Nephron (organoid): ENCODE measurements at regions not wholly inside any gene's neighbourhood (a gene's known extent, or its start where the extent isn't known, plus 50 kb on each side); places are given as distances from the start of the nearest gene placed in this dataset.

Experiments
- H3K27ac Mint-ChIP-seq, 3 experiments: 2 replicates each; pipeline ENCODE4 v1.8.0; 2020; ENCODE audit warnings: mixed read lengths in 3 of 3, mild to moderate bottlenecking in 2 of 3, moderate library complexity in 1 of 3
- H3K27me3 Mint-ChIP-seq: 2 replicates; pipeline ENCODE4 v1.8.0; 2021; ENCODE audit warnings: low read depth, mild to moderate bottlenecking, moderate library complexity, mixed read lengths
- H3K36me3 Mint-ChIP-seq: 2 replicates; pipeline ENCODE4 v1.8.0; 2020; ENCODE audit warnings: low read depth, mixed read lengths
- H3K4me1 Mint-ChIP-seq: 2 replicates; pipeline ENCODE4 v1.8.0; 2020; ENCODE audit warnings: mixed read lengths
- H3K4me3 Mint-ChIP-seq, 3 experiments: 2 replicates each; pipeline ENCODE4 v1.8.0; 2020; ENCODE audit warnings: mild to moderate bottlenecking in 3 of 3, mixed read lengths in 3 of 3, moderate library complexity in 2 of 3
- H3K9me3 Mint-ChIP-seq: 2 replicates; pipeline ENCODE4 v1.8.0; 2020; ENCODE audit warnings: mixed read lengths
- TF ChIP-seq, protein P1 (sequence below), 3 experiments: fragments of 200-600 bp; sonication (generic); IDR thresholded peaks; one replicate each; pipeline ENCODE4 v1.5.0; 2021; ENCODE audit warnings: antibody characterized with exemption in 3 of 3; ENCODE audit not compliant: unreplicated experiment in 3 of 3

DNA sequence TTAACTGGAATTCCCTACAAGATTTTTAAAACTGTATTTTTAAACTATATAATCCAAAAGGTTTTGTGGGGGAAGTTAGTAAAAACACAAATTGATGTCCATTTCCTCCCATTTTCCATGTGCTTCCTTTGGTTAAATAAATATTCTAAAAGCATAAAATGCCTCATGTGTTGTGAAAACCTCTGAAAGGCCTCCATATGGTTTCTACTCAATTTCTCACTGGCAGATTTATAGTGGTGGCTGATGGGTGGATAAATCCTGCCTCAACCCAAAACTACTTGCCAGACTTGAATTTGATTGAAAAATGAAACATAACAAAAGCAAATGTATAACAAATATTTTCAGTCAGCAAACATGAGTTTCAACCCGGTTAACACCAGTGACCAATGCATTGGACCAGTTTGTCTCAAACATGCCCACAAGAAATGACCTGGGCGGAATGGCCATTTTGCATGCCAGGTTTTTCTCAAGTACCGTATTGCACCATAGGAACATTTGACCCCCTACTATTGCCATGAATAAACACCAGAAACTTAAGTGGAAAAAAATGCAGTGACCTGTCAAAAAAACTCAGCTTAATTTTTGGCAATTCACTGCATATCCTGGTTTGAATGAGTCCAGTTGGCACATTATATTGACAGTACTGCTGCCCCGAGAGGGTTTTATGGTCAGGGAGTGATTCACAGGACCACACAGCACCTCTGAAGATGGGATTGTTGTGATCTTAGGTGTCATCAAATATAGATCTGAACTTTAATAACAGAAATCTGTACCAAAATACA, 454.6 kb upstream of the ANKRD30A start:
- peaks cover 9% of the 10 kb centered on the region for H3K27me3 Mint-ChIP-seq
- TF ChIP-seq, protein P1, sequence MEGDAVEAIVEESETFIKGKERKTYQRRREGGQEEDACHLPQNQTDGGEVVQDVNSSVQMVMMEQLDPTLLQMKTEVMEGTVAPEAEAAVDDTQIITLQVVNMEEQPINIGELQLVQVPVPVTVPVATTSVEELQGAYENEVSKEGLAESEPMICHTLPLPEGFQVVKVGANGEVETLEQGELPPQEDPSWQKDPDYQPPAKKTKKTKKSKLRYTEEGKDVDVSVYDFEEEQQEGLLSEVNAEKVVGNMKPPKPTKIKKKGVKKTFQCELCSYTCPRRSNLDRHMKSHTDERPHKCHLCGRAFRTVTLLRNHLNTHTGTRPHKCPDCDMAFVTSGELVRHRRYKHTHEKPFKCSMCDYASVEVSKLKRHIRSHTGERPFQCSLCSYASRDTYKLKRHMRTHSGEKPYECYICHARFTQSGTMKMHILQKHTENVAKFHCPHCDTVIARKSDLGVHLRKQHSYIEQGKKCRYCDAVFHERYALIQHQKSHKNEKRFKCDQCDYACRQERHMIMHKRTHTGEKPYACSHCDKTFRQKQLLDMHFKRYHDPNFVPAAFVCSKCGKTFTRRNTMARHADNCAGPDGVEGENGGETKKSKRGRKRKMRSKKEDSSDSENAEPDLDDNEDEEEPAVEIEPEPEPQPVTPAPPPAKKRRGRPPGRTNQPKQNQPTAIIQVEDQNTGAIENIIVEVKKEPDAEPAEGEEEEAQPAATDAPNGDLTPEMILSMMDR (IDR thresholded peaks at IDR 0.05; ENCODE audit: unreplicated experiment in 3 of 3): no peak
- H3K36me3 Mint-ChIP-seq: no peaks in the 10 kb centered on the region
- H3K4me1 Mint-ChIP-seq: peaks cover 10% of the 10 kb centered on the region
- H3K4me3 Mint-ChIP-seq: no peak overlapping the region
- no peaks in the 10 kb centered on the region for H3K9me3 Mint-ChIP-seq
- H3K27ac Mint-ChIP-seq: peak overlapping the region in 1 of 3 experiments; percentile 64

DNA sequence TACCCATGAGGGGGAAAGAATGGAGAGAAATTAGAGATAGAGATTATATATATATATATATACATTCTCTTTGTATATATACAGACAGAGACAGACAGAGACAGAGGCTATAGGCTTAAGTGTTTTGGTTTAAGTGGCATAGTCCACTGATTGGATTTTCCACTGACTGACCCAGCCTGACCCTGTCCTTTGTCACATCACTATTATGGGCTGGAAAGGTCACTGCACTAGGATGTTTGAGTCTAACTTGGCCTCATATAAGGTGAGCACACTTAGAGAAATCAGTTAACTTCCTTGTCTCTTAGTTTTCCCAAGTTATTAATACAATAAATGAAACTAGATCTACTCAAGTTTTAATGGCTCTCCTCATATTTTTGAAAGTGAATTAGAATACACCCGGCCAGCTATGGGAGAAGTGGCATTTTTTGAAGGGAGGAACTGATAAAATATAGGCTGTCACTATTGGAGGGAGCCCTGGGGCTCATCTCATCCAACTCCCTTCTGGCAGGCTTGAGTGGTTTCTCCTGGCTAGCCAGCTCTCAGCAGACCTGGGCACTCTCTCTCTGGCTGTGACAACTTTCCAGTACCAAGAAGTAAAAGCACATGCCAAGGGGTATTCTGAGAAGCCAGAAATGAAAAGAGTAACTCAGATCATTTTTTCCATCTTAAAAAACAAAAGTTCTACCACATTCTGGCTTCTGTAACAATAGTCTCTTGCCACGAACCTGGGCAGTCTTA, 455.6 kb upstream of the ANKRD30A start:
- H3K4me3 Mint-ChIP-seq: no peak overlapping the region
- H3K27ac Mint-ChIP-seq: peak overlapping the region in 1 of 3 experiments; percentile 64
- TF ChIP-seq, protein P1 (IDR thresholded peaks at IDR 0.05; ENCODE audit: unreplicated experiment in 3 of 3): no peak
- peaks cover 7% of the 10 kb centered on the region for H3K27me3 Mint-ChIP-seq
- no peaks in the 10 kb centered on the region for H3K9me3 Mint-ChIP-seq
- no peaks in the 10 kb centered on the region for H3K36me3 Mint-ChIP-seq
- H3K4me1 Mint-ChIP-seq: peaks cover 6% of the 10 kb centered on the region

DNA sequence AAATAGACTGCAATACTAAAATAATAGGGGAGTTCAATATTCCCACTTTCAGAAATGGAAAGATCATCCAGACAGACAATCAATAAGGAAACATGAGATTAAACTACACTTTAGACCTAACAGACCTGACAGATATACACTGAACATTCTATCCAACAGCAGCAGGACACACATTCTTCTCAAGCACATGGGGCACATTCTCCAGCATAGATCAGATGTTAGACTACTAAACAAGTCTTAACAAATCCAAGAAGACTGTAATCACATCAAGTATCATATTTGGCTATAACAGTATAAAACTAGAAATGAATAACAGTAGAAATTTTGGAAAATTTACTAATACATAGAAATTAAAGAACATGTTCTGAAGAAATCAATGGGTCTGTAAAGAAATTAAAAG, 458.9 kb upstream of the ANKRD30A start:
- Mint-ChIP-seq H3K9me3 (no peaks in the 10 kb centered on the region), H3K36me3 (no peaks in the 10 kb centered on the region), H3K27me3 (peaks cover 4% of the 10 kb centered on the region), H3K27ac (no peak overlapping the region), H3K4me1 (peaks cover 6% of the 10 kb centered on the region), H3K4me3 (no peak overlapping the region)
- TF ChIP-seq, protein P1 (IDR thresholded peaks at IDR 0.05; ENCODE audit: unreplicated experiment in 3 of 3): no peak

DNA sequence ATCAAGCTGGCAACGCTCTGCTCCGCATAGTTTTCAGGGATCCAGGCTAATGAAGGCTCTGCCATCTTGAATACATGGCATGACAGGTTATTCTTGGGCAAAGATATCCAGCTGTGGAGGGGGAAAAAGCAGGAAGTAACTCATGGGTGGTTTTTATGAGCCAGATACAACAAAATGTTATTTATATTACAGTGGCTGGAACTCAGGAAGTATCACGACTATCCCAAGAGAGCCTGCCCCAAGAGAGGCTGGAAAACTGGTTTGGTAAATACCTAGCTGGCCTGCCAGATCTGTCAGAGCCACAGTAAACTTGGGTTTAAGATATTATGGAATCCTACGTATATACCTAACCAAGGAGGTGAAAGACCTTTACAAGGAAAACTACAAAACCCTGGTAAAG, 462.8 kb upstream of the ANKRD30A start:
- no peaks in the 10 kb centered on the region for H3K4me1 Mint-ChIP-seq
- H3K27ac Mint-ChIP-seq: no peak overlapping the region
- H3K9me3 Mint-ChIP-seq: no peaks in the 10 kb centered on the region
- H3K4me3 Mint-ChIP-seq: no peak overlapping the region
- H3K36me3 Mint-ChIP-seq: no peaks in the 10 kb centered on the region
- TF ChIP-seq, protein P1 (IDR thresholded peaks at IDR 0.05; ENCODE audit: unreplicated experiment in 3 of 3): no peak
- H3K27me3 Mint-ChIP-seq: no peaks in the 10 kb centered on the region

DNA sequence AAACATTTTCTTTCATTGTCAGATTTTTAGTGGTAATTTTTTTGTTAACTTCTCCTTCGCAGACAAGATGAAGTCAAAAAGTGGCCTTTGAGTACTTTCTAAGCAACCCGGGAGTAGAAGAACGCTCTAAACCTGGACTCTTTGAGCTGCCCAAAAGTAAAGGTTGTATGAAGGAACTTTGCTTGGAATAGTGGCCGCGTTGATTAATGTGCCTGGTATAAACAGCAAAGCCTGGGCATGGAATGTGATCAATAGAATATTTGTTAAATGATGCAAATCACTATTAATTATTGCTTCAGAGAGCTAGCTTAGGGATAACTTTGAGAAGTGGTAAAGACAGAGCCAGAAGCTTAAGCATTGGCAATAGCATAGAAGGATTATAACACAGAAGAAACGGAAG, 475.1 kb upstream of the ANKRD30A start:
- no peak overlapping the region for H3K4me3 Mint-ChIP-seq
- no peaks in the 10 kb centered on the region for H3K36me3 Mint-ChIP-seq
- H3K4me1 Mint-ChIP-seq: no peaks in the 10 kb centered on the region
- no peaks in the 10 kb centered on the region for H3K27me3 Mint-ChIP-seq
- H3K27ac Mint-ChIP-seq: no peak overlapping the region
- TF ChIP-seq, protein P1 (IDR thresholded peaks at IDR 0.05; ENCODE audit: unreplicated experiment in 3 of 3): no peak
- peaks cover 5% of the 10 kb centered on the region for H3K9me3 Mint-ChIP-seq
